GM20000 (cell line): ENCODE measurements at regions not wholly inside any gene's neighbourhood (a gene's known extent, or its start where the extent isn't known, plus 50 kb on each side); places are given as distances from the start of the nearest gene placed in this dataset.

Experiments
- DNase-seq: peaks from one replicate; pipeline ENCODE4 v3.0.0; 2012; ENCODE audit warnings: low spot score
- TF ChIP-seq, protein P1 (sequence below): IDR thresholded peaks from 2 replicates; pipeline ENCODE4 v1.5.1; 2012; ENCODE audit warnings: mild to moderate bottlenecking, control low read depth; ENCODE audit errors: extremely low read depth, missing control alignments

DNA sequence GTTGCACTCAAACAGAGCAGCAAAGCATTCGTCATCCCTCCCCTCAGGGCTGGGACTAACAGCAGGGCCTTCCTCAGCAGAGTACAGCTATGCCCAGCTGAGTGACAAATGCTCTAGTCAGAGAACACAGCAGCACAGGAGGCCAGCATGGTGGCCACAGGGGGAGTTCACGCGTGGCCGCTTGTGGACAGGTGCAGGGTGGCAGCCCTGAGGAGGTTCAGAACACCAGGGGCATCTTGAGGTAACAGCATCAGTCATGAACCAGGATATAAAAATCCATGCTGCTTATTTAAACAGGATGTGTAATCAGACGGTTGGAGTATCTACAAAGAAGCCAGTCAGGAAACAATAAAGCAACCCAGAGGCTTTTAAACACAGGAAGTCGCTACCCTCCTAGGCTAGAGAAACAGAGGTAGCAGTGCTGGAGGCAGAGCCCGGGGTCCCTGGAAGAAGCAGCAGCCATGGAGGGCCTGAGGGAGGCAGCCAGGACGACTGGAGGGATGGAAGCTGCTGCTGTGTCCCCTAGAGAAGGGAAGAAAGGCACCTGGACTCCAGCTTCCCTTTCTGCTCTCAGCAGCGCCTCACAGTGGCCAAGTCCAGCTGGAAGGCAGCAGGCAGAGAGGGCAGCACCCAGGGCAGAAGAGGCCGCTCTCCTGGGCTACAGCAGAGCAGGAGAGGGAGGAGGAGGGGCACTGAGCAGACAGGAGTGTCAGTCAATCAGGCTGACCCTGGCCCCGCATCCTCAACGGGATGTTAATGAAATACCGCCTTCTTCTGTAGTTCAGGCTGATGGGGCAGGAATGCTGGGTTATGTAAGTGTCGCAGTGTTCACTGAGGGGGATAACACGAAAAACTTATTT is 70.8 kb upstream of the UCN3 start:
- DNase-seq = peak; percentile 27

DNA sequence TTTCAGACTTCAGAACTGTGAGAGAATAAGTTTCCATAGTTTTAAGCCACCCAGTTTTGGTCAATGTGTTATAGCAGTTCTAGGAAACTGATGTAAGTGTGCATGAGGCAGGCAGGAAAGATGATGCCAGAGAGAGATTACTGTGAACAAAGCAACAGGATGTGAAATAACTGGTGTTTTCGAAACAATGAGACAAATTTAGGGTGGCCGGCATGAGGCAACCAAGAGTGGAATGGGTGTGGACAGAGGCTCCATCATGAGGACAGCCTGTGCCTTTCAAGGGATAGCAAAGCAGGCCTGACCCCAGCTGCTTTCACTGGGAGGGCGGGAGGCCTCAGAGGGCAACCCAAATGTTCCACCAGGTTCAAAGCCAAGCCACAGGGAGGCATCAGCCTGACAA is 67.3 kb upstream of the UCN3 start:
- TF ChIP-seq, protein P1, sequence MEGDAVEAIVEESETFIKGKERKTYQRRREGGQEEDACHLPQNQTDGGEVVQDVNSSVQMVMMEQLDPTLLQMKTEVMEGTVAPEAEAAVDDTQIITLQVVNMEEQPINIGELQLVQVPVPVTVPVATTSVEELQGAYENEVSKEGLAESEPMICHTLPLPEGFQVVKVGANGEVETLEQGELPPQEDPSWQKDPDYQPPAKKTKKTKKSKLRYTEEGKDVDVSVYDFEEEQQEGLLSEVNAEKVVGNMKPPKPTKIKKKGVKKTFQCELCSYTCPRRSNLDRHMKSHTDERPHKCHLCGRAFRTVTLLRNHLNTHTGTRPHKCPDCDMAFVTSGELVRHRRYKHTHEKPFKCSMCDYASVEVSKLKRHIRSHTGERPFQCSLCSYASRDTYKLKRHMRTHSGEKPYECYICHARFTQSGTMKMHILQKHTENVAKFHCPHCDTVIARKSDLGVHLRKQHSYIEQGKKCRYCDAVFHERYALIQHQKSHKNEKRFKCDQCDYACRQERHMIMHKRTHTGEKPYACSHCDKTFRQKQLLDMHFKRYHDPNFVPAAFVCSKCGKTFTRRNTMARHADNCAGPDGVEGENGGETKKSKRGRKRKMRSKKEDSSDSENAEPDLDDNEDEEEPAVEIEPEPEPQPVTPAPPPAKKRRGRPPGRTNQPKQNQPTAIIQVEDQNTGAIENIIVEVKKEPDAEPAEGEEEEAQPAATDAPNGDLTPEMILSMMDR = no peak
- no peak for DNase-seq

More for the DNA sequence above, 70.8 kb upstream of the UCN3 start:
- TF ChIP-seq, protein P1 = peak; percentile 37

DNA sequence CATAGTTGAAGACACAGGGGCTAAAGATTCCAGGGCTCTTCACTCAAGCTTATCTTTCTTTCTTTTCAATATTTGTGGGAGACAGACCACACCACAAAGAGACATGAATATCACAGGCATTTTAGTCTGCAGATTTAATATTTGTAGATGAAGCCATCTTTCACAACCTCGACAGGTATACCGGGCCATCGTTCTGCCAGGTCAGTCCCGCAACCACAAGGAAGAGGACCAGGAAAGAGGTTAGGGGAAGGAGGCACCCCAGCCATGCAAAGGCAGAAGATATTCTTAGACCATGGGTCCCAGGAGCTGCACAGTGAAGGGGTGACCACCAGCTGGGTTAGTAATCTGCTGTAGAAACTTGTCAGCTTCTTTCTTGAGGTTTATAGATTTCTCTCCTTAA is 66.8 kb upstream of the UCN3 start:
- TF ChIP-seq, protein P1 = no peak
- no peak for DNase-seq

DNA sequence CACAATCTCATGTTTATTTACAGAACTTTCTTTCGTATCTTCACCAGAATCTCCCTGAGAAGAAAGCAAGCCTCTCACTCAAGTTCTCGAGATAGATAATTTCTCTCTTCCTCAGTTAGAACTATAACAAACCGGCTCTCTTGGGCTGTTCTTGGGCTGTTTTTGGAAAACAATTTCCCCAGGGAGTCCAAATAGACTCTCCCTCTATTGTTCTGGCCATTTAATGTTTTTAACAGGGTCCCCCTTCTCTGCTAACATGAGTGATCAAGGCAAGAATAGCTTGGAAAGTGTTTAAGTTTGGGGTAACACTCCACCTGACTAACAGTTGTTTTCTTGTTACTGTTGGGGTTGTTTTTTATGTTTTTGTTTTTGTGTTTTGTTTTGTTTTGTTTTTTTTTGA is 64.8 kb upstream of the UCN3 start:
- TF ChIP-seq, protein P1 = no peak
- no peak for DNase-seq

DNA sequence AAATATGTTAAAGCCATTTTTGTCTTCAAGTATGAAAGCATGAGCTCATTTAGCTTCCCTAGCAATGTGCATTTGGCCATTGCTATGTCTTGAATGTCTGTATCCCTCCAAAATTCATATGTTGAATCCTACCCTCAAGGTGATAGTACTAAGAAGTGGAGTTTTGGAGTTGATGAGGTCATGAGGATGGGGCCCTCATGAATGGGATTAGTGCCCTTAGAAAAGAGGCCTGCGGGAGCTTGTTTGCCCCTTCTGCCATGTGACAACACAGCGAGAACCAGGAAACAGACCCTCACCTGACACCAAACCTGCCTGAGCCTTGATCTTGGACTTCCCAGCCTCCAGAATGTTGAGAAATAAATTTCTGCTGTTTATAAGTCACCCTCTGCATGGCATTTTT is 61.3 kb upstream of the UCN3 start:
- no peak for DNase-seq
- TF ChIP-seq, protein P1 = no peak

DNA sequence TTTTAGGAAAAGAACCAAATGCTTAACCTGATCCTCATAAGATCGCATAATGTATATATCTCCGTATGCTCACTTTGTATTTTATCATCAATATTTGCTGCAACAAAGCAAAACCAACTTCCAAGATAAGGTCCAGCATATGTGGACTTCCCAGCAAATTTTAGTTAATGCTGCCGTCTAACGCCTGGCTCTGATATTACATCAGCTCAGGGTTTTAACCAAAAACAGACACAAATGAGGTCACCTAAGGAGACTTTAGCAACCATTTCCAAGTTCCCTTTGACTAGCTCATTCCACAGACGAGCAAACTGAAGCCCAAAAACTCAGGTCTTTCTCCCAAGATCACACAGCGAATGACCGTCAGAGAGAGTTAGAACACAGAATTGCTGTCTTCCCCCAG is 59.4 kb upstream of the UCN3 start:
- no peak for DNase-seq
- TF ChIP-seq, protein P1 = no peak

DNA sequence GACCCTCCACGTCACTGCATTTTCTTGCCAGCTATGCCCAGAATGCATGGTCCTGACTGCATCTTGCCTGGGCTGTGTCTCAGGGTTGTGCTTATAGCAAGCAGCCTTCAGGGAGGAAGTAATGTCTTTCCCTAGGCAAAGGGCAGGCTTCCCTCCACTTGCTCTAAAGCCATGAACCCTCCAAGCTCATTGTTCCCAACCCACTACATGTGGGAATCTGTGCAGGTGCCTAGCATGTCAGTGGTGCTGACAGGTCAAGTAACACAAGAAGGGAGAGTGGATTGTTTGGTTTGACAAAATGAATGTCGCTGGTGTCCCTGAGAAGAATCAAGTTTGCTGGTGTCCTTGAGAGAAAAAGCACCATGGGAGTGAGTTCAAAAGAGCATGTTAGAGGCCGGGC is 53.9 kb upstream of the UCN3 start:
- TF ChIP-seq, protein P1 = no peak
- DNase-seq = no peak
